H1 (cell line): ENCODE measurements at regions not wholly inside any gene's neighbourhood (a gene's known extent, or its start where the extent isn't known, plus 50 kb on each side); places are given as distances from the start of the nearest gene placed in this dataset.

Experiments
- CTCF ChIA-PET: fragments of 300-600 bp; sonication (Branson Sonifier 250); formaldehyde crosslinking; loops from one replicate; lab custom pipeline; 2021; ENCODE audit not compliant: partially characterized antibody; lab: Charles Lee
- POLR2A ChIA-PET: fragments of 300-600 bp; sonication (Branson Sonifier 250); formaldehyde crosslinking; loops from one replicate; lab custom pipeline; 2021; ENCODE audit warnings: inconsistent platforms; ENCODE audit not compliant: partially characterized antibody; lab: Charles Lee
- DNase-seq, 2 experiments: peaks; one replicate each; pipeline versions ENCODE4 v3.0.0 to v3.0.0-alpha.2; 2010 to 2022; ENCODE audit warnings: low spot score in 2 of 2, low read depth in 1 of 2, mixed read lengths in 1 of 2
- FAIRE-seq: peaks from 2 replicates; lab custom pipeline; 2011; peaks lifted over from hg19 to GRCh38; lab: Jason Lieb, UNC
- H2AFZ ChIP-seq: 2 replicates; pipeline ENCODE4 v1.8.1; 2012; ENCODE audit warnings: low read length, inconsistent platforms
- H2AK5ac ChIP-seq: 2 replicates; pipeline ENCODE4 v1.6.1; 2013; ENCODE audit warnings: low read depth, low read length
- H2BK120ac ChIP-seq: replicated peaks from 2 replicates; pipeline ENCODE3; 2013; ENCODE audit warnings: low read depth, low read length, inconsistent platforms
- H2BK12ac ChIP-seq: 2 replicates; pipeline ENCODE4 v1.6.1; 2013; ENCODE audit warnings: low read depth, low read length
- H2BK15ac ChIP-seq: 2 replicates; pipeline ENCODE4 v1.6.1; 2013; ENCODE audit warnings: low read length
- H2BK20ac ChIP-seq: 2 replicates; pipeline ENCODE4 v1.6.1; 2013; ENCODE audit warnings: low read length
- H2BK5ac ChIP-seq: 2 replicates; pipeline ENCODE4 v1.6.1; 2013; ENCODE audit warnings: low read depth, low read length
- H3K14ac ChIP-seq: 2 replicates; pipeline ENCODE4 v1.6.1; 2013; ENCODE audit warnings: inconsistent platforms; ENCODE audit not compliant: insufficient read length
- H3K18ac ChIP-seq: 2 replicates; pipeline ENCODE4 v1.6.1; 2013; ENCODE audit warnings: low read length; ENCODE audit errors: extremely low read depth
- H3K23ac ChIP-seq: 2 replicates; pipeline ENCODE4 v1.6.1; 2013; ENCODE audit warnings: inconsistent platforms; ENCODE audit not compliant: insufficient read length
- H3K23me2 ChIP-seq: 2 replicates; pipeline ENCODE4 v1.6.1; 2013; ENCODE audit warnings: low read depth, low read length
- H3K27ac ChIP-seq: 2 replicates; pipeline ENCODE4 v1.6.1; 2011; ENCODE audit warnings: low read depth, low read length, inconsistent platforms
- H3K27me3 ChIP-seq, 4 experiments: replicated peaks in 1 of 4; 1 replicate in 1 of 4; 2 replicates in 3 of 4; pipeline versions ENCODE4 v1.6.1 to v1.8.1; 2011 to 2013; ENCODE audit warnings: low read length in 3 of 4, mild to moderate bottlenecking in 3 of 4, inconsistent platforms in 2 of 4, mixed read lengths in 2 of 4, moderate library complexity in 1 of 4; ENCODE audit not compliant: control insufficient read depth in 3 of 4, insufficient read depth in 3 of 4; ENCODE audit errors: extremely low read depth in 1 of 4
- H3K36me3 ChIP-seq, 4 experiments: 2 replicates each; pipeline versions ENCODE4 v1.6.1 to v1.8.1; 2011 to 2013; ENCODE audit warnings: mild to moderate bottlenecking in 4 of 4, low read length in 3 of 4, moderate library complexity in 2 of 4, control low read depth in 1 of 4, inconsistent platforms in 1 of 4; ENCODE audit not compliant: insufficient read depth in 4 of 4, control insufficient read depth in 2 of 4
- H3K4ac ChIP-seq: replicated peaks from 2 replicates; pipeline ENCODE3; 2013; ENCODE audit warnings: low read length, low read depth, mixed read lengths, inconsistent platforms; ENCODE audit not compliant: insufficient read length
- H3K4me1 ChIP-seq, 4 experiments: replicated peaks in 1 of 4; 1 replicate in 1 of 4; 2 replicates in 3 of 4; pipeline versions ENCODE4 v1.6.1 to v1.8.1; 2011 to 2013; ENCODE audit warnings: low read length in 3 of 4, inconsistent platforms in 2 of 4, mixed read lengths in 1 of 4; ENCODE audit not compliant: insufficient read depth in 4 of 4, control insufficient read depth in 3 of 4
- H3K4me2 ChIP-seq, 2 experiments: 2 replicates each; pipeline versions ENCODE4 v1.6.1 to v1.8.1; 2011 to 2013; ENCODE audit warnings: low read depth in 2 of 2, low read length in 2 of 2, control low read depth in 1 of 2, inconsistent platforms in 1 of 2, mild to moderate bottlenecking in 1 of 2; ENCODE audit not compliant: insufficient read depth in 1 of 2
- H3K4me3 ChIP-seq, 4 experiments: fragments of 200-600, 300-600 bp in 1 of 4; sonication (generic), shearing (Covaris generic), sonication (Bioruptor Twin) in 1 of 4; 2 replicates each; pipeline versions ENCODE4 v1.5.1 to v1.8.1; 2011 to 2016; ENCODE audit warnings: low read length in 4 of 4, low read depth in 3 of 4, control low read depth in 2 of 4, inconsistent platforms in 2 of 4, mild to moderate bottlenecking in 2 of 4, mixed read lengths in 1 of 4, moderate library complexity in 1 of 4; ENCODE audit not compliant: insufficient read depth in 2 of 4; ENCODE audit errors: extremely low read depth in 1 of 4
- H3K56ac ChIP-seq: replicated peaks from 2 replicates; pipeline ENCODE3; 2013; ENCODE audit warnings: low read depth, mild to moderate bottlenecking, mixed read lengths, low read length, inconsistent platforms; ENCODE audit not compliant: insufficient read length
- H3K79me1 ChIP-seq: 2 replicates; pipeline ENCODE4 v1.6.1; 2013; ENCODE audit warnings: low read depth, low read length, control low read depth
- H3K79me2 ChIP-seq, 2 experiments: 2 replicates each; pipeline versions ENCODE4 v1.6.1 to v1.8.1; 2012 to 2013; ENCODE audit warnings: low read length in 2 of 2, mild to moderate bottlenecking in 2 of 2, inconsistent platforms in 1 of 2; ENCODE audit not compliant: insufficient read depth in 2 of 2, control insufficient read depth in 1 of 2
- H3K9ac ChIP-seq, 4 experiments: replicated peaks in 1 of 4; 1 replicate in 1 of 4; 2 replicates in 3 of 4; pipeline versions ENCODE4 v1.6.1 to v1.8.1; 2011 to 2013; ENCODE audit warnings: low read depth in 3 of 4, low read length in 3 of 4, control low read depth in 2 of 4, mild to moderate bottlenecking in 2 of 4, moderate library complexity in 2 of 4, inconsistent platforms in 1 of 4; ENCODE audit errors: extremely low read depth in 1 of 4
- H3K9me3 ChIP-seq, 2 experiments: 2 replicates each; pipeline versions ENCODE4 v1.6.1 to v1.8.1; 2012 to 2013; ENCODE audit warnings: mild to moderate bottlenecking in 2 of 2, moderate library complexity in 2 of 2, control low read depth in 1 of 2, inconsistent platforms in 1 of 2, low read depth in 1 of 2, low read length in 1 of 2, mixed read lengths in 1 of 2; ENCODE audit not compliant: insufficient read depth in 2 of 2
- H4K20me1 ChIP-seq, 2 experiments: replicated peaks in 1 of 2; 2 replicates each; pipeline versions ENCODE3 to v1.8.1; 2011 to 2013; ENCODE audit warnings: inconsistent platforms in 2 of 2, low read length in 2 of 2, mild to moderate bottlenecking in 1 of 2; ENCODE audit not compliant: insufficient read depth in 2 of 2, control insufficient read depth in 1 of 2
- H4K5ac ChIP-seq: 2 replicates; pipeline ENCODE4 v1.6.1; 2013; ENCODE audit warnings: low read length, low read depth, mixed read lengths, inconsistent platforms; ENCODE audit not compliant: insufficient read length
- H4K8ac ChIP-seq: 2 replicates; pipeline ENCODE4 v1.8.0; 2013; ENCODE audit warnings: mild to moderate bottlenecking, moderate library complexity, low read length, inconsistent platforms; ENCODE audit not compliant: insufficient read depth; ENCODE audit errors: extremely low read depth
- H4K91ac ChIP-seq: replicated peaks from 2 replicates; pipeline ENCODE3; 2013; ENCODE audit warnings: low read length, mixed read lengths, inconsistent platforms; ENCODE audit not compliant: insufficient read length
- JUN ChIP-seq: IDR thresholded peaks from 2 replicates; pipeline ENCODE4 v1.6.1; 2011; ENCODE audit warnings: low read depth, mild to moderate bottlenecking, improper control_type of control experiment, low read length
- WGBS, 2 experiments: shearing (Covaris generic) in 1 of 2; methylation state at CpG; one replicate each; pipeline versions ENCODE4 v1.1.6 to v1.1.7; 2013 to 2015; ENCODE audit warnings: low lambda C conversion rate in 2 of 2, mixed read lengths in 2 of 2, inconsistent platforms in 1 of 2, low coverage in 1 of 2, missing lambda C conversion rate in 1 of 2; ENCODE audit not compliant: insufficient replicate concordance in 2 of 2, insufficient coverage in 1 of 2, insufficient read length in 1 of 2; ENCODE audit errors: extremely low coverage in 1 of 2, missing lambda C conversion rate in 1 of 2; 5-methylcytosine and 5-hydroxymethylcytosine counted together

DNA sequence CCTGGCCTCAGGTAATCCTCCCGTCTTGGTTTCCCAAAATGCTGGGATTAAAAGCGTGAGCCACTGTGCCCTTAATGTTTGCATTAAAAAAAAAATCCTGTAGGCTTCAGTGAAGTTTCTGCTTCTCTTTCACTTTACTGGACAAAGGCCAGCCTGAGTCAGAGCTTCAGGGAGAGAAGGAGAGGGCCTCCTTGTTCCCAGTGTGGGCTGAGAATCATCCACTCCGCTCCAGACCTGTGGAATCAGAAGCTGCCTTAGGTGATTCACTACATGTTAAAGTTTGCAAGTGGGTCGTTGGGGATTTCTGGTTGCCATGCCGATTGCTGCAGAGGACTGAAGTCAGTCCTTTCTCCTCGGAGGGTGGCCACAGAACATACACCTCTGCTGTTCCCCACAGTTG is 113.3 kb upstream of the EEF1E1 start:
- FAIRE-seq (no peak), DNase-seq (no peak)
- Histone ChIP-seq H3K56ac (no peak overlapping the region), H4K8ac (no peak overlapping the region), H2BK15ac (no peak overlapping the region), H2BK120ac (no peak overlapping the region), H4K20me1 (no peaks in the 10 kb centered on the region), H3K79me2 (no peaks in the 10 kb centered on the region), H3K79me1 (no peaks in the 10 kb centered on the region), H3K9ac (no peak overlapping the region), H4K5ac (no peak overlapping the region), H3K4ac (no peak overlapping the region), H3K36me3 (no peaks in the 10 kb centered on the region), H3K27me3 (no peaks in the 10 kb centered on the region), H2BK20ac (no peak overlapping the region), H3K4me1 (no peaks in the 10 kb centered on the region), H2AFZ (0 out of 2 replicates have a peak overlapping the region, but pooled peaks have one; percentile 73), H3K23ac (no peak overlapping the region), H3K27ac (no peak overlapping the region), H3K9me3 (no peaks in the 10 kb centered on the region), H3K23me2 (no peaks in the 10 kb centered on the region), H3K4me3 (no peak overlapping the region), H2BK12ac (no peak overlapping the region), H4K91ac (no peak overlapping the region), H2BK5ac (no peak overlapping the region), H3K4me2 (no peak overlapping the region), H3K18ac (no peak overlapping the region), H3K14ac (no peak overlapping the region), H2AK5ac (no peak overlapping the region)
- ChIA-PET POLR2A (no interaction called here), CTCF (interaction anchor here (1.0 to 5.7 kb wide), 3 partner anchors 8 to 84 kb away, joined by 3 to 22 read pairs (median 10); no protein-coding TSS in a partner anchor)
- 91% methylated on average over 6 of the region's 6 CpGs; no CpG with 5 or more reads in 1 of the 2 experiments for WGBS, 2 experiments
- TF ChIP-seq JUN = no peak
